NCI-H1694 (cell line): ENCODE measurements at regions not wholly inside any gene's neighbourhood (a gene's known extent, or its start where the extent isn't known, plus 50 kb on each side); places are given as distances from the start of the nearest gene placed in this dataset.
"Not testable (repeated sequence)": the region's sequence is repeated elsewhere in the genome, so short reads cannot be mapped to it uniquely, and the experiment has no call there.

Experiments used
- DNase-seq: peaks from one replicate; lab custom pipeline; 2025; lab: John Stamatoyannopoulos, UW

DNA sequence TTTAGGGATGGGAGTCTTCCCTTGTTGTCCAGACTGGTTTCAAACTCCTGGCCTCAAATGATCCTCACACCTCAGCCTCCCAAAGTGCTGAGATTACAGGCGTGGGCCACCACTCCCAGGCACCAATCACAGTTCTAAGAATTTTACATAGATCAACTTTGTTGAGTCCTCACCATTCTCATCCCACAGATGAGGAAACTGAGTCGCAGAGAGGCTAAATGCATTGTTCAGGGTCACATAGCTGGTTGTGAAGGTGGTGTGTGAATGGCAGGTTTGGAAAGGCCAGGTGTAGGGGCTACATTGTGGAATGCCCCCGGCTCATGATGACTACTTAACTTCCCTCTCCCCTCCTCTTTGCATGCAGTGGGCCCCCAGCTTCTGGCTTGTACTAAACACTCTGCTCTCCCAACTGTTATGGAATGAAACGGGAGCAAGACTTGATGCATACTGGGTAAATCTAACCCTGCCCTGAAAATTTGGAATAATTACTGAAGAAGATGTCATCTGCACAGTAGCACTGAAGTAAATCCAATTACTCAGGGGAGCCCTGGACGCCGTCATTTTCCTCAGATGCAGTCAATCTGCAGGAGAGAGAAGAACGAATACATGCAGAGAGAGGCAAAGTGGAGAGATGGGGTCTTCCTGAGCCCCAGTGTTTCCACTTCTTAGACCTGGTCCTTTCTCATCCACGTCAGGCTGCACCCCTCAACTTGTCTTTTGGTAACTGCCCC lies 102.3 kb upstream of the ZNF217 start:
- no peak for DNase-seq

GRCh38 chr20:53693262-53693871 lies 99.7 kb upstream of the ZNF217 start:
- no peak for DNase-seq

DNA sequence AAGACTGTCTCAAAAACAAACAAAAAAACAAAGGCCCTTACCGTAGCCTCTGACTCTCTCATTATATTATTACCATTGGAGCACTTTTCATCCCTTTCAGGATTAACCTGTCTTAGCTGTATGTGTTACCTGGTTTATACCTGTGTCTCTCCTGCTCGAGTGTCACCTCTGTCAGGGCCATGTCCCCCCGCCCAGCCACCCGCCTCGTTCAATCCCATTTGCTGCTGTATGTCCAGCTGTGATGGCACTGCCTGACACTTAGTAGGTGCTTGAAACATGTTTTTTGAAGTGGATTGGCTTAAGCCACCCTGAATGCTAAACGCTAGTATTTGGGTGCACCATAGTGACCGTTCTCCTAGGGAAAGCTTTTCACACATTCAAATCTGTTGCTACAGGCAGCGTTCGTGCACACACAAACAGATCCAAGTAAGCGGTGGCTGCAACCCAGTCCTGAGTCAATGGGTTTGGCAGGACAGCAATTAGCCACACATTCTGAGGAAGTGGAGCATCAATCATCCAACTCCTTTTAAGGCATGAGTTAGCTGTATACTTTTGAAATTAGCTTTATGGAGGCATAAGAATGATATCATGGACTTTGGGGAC lies 98.9 kb upstream of the ZNF217 start:
- no peak for DNase-seq

- no peak for DNase-seq
Measured at GRCh38 chr20:53691811-53692192, 98.2 kb upstream of the ZNF217 start.

- no peak for DNase-seq
Measured at GRCh38 chr20:53691060-53691810, 97.6 kb upstream of the ZNF217 start.

GRCh38 chr20:53688085-53688484 lies 94.4 kb upstream of the ZNF217 start:
- no peak for DNase-seq

DNA sequence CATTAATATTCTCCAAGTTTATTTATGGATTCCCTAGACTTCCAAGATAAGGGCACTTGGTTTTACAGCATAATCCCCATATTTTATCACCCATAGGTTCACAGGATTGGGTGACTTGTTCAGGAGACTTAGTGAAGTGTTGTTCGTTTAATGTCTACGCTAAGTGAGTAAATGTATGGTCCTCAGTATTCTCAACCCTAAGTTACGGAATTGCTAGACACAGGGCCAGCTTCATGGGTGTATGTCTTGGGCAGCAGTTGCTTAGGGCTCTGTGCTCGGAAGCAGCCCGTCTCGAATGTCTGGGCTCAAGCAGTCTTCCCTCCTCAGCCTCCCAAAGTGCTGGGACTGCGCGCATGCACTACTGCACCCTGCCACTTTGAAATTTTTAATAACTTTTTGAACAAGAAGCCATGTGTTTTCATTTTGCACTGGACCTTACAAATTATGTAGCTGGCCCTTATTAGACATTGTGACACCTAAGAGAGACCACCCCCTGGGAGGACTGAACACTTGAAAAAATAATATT lies 91.5 kb upstream of the ZNF217 start:
- DNase-seq = no peak

- no peak for DNase-seq
Measured at GRCh38 chr20:53683506-53683905, 89.9 kb upstream of the ZNF217 start.

- no peak for DNase-seq
Measured at GRCh38 chr20:53681352-53682212, 87.9 kb upstream of the ZNF217 start.

DNA sequence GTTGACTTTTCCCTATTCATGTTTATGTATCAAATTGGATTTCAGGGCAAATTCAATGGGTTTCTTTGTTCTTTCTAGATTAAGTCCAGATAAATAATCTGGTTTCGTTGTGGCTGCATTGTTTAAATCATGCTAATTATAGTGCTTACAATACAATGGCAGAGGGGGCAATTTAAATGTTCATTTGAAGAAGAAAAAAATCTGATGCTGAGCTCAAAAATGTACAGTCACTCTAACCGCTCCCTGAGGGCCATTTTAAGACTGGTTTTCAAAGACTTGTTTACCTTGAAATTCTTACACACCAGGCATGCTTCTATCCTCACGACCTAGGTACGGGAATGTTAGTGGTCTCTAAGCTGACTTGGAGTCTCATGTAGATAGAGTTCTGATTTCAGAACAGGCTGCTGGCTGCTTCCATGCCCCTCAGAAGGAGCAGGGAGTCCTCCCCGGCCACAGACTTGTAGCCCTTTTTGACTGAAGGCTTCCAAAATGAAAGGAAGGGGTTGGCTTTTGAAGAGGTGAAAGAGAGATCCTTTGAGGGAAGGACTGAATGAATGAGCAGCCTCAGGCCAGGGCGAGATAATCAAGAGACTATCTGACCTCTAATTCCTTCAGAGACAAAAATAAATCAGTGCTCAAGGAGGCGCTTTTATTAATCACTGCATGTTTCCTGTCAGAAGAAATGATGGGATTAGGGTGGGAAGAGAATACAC lies 86.1 kb upstream of the ZNF217 start:
- DNase-seq = no peak

GRCh38 chr20:53678990-53679596 lies 85.5 kb upstream of the ZNF217 start:
- DNase-seq = no peak

- no peak for DNase-seq
Measured at GRCh38 chr20:53678315-53678989, 84.8 kb upstream of the ZNF217 start.

DNA sequence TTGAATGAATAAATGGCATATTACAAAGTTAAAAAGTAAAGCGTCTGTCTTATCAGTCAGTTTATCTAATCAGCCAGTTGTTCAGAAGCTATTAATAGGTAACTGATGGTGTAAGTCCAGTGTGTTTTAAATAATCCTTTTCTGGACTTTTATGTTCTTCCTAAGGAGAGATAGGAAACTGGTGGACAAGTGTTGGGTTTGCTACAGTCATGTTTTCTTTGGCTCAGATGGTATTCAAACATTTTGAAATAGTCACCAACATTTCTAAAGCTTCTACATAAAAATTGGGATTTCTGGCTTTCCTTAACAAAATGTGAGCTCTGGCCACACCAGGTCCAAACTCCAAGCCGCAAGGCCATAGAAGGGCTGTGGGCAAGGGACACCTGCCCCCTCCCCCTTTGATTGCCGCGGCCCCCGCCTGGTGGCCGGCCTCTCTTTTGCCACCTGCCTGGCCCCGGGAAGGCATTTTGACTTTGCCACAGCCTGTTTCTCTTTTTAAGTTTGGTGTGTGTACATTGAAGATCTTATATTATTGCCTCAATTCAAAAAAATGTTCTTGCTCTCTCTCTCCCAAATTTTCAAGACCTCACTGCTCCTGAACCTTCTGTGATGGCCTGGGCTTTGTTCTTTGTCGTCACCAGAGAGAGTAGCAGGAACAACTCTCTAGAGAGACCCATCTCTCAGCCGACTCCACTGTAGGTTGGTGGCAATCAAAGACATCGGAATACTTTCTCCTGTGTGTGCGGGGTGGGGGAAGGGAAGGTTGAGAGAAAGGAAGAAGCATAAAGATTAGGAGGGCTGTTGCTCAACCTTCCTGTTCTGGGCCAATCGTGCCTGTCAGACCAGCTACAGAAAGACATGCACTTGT lies 84.0 kb upstream of the ZNF217 start:
- no peak for DNase-seq

DNA sequence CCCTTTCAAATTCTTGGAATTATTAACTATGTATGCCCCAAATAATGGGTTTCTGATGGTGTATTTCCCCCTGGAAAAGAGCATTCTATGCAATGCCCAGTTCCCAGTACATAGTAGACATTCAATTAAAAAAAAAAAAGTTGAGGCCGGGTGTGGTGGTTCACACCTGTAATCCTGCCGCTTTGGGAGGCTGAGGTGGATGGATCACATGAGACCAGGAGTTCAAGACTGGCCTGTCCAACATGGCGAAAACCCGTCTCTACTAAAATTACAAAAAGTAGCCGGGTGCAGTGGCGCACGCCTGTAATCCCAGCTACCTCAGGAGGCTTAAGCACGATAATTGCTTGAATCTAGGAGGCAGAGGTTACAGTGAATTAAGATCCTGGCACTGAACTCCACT lies 83.3 kb upstream of the ZNF217 start:
- no peak for DNase-seq

DNA sequence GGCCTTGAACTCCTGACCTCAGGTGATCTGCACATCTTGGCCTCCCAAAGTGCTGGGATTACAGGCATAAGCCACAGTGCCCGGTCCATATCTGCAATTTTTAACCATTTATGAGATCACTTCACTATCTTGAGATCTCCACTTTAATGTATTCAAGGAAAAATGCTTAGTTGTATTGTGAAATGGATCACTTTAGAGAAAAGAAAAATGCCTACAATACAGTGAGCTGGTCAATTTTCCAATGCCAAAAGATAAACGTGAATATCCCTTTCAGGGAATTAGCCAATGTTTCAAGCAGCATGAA lies 82.8 kb upstream of the ZNF217 start:
- no peak for DNase-seq

DNA sequence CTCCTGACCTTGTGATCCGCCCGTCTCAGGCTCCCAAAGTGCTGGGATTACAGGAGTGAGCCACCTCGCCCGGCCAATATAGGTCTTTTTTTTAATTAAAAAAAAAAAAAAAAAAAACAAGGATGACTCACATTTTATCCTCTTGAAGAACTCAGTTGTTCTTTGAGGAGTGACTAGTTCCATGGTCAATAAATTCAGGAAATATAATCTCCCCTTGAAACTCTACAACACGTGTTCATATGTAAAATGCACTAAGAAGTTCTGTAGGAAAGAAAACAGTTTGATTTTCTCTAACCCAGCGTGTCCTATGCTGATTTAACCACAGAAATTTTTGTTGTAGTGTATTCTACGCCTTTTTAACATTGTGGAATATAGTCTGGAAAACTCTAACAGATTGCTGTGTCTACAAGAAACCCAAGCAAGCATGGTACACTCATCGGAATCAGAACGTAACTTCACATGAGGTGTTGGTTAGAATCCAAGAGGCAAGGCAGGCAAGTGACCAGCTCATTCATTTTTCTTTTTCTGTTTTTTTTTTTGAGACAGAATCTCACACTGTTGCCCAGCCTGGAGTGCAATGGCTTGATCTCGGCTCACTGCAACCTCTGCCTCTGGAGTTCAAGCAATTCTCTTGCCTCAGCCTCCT lies 79.0 kb upstream of the ZNF217 start:
- no peak for DNase-seq

DNA sequence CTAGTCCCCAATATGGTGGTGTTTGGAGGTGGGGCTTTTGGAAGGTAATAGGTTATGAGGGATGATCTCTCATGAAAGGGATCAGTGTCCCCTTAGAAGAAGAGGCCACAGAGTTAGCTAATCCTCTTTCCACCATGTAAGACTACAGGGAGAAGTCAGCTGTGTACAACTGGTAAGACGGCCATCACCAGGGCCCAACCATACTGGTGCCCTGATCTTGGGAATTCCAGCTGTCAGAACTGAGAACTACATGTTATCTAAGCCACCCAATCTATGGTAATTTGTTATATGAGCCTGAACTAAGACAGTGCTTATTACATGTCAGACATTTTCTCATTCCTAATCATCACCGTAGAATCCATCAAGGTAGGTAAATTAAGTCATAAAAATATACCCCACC lies 77.7 kb upstream of the ZNF217 start:
- DNase-seq = no peak

GRCh38 chr20:53669517-53670313 lies 76.1 kb upstream of the ZNF217 start:
- DNase-seq = not testable (repeated sequence)
